Testis (tissue), 2 donors: ENCODE measurements at regions not wholly inside any gene's neighbourhood (a gene's known extent, or its start where the extent isn't known, plus 50 kb on each side); places are given as distances from the start of the nearest gene placed in this dataset.

ENCODE experiments used
- DNase-seq: peaks from one replicate; pipeline ENCODE4 v3.0.0-alpha.2; 2019
- H3K27ac ChIP-seq, 2 donors: fragments of 200-600 bp; sonication (generic); one replicate each; pipeline ENCODE4 v1.5.1; 2019
- H3K27me3 ChIP-seq: fragments of 200-600 bp; sonication (generic); one replicate; pipeline ENCODE4 v1.5.1; 2019
- H3K36me3 ChIP-seq: fragments of 200-600 bp; sonication (generic); one replicate; pipeline ENCODE4 v1.5.1; 2017; ENCODE audit warnings: low read depth; ENCODE audit errors: missing control alignments
- H3K4me1 ChIP-seq: fragments of 200-600 bp; sonication (generic); one replicate; pipeline ENCODE4 v1.5.1; 2019
- H3K4me3 ChIP-seq, 2 donors: fragments of 200-600 bp; sonication (generic); one replicate each; pipeline ENCODE4 v1.5.1; 2017 to 2019
- H3K9me3 ChIP-seq: fragments of 200-600 bp; sonication (generic); one replicate; pipeline ENCODE4 v1.5.1; 2017
- POLR2A ChIP-seq: fragments of 450-650 bp; IDR thresholded peaks from one replicate; pipeline ENCODE4 v1.6.1; 2017; ENCODE audit warnings: antibody characterized with exemption, mild to moderate bottlenecking, moderate library complexity
- WGBS, 2 donors: methylation state at CpG; one replicate each; pipeline ENCODE4 v1.1.5; 2018; 5-methylcytosine and 5-hydroxymethylcytosine counted together
- intact Hi-C: fragments of 100-400 bp; cut with DNase I; formaldehyde crosslinking; loops from one replicate; pipeline ENCODE4 v1.15.1; 2023; ENCODE audit warnings: low total_unique reads
- TF ChIP-seq, protein P1 (sequence below), 3 experiments: fragments of 450-650 bp in 2 of 3; fragments of 200-600 bp in 1 of 3; sonication (generic) in 1 of 3; IDR thresholded peaks; one replicate each; pipeline ENCODE4 v1.5.1; 2016 to 2019; ENCODE audit warnings: antibody characterized with exemption in 3 of 3, mild to moderate bottlenecking in 2 of 3, moderate library complexity in 1 of 3

DNA sequence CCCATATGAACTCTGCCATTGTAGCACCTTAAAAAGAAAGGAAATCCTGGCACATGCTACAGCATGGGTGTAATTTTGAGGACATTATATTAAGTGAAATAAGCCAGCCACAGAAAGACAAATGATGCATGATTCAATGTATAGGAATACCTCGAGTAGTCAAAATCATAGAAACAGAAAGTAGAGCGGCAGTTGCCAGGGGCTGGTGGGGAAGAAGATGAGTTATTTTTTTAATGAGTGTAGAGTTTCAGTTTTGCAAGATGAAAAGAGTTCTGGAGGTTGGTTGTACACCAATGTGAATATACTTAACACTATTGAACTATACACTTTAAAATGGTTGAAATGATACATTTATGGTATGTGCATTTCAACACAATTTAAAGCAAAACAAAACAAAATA lies 133.0 kb downstream of the ZDHHC21 start:
- intact Hi-C loops: no loop called here
- DNase-seq: no peak
- no peaks in the 10 kb centered on the region for H3K9me3 ChIP-seq
- no peaks in the 10 kb centered on the region for H3K27me3 ChIP-seq
- H3K4me3 ChIP-seq: no peak overlapping the region
- no peak overlapping the region for H3K27ac ChIP-seq
- no peaks in the 10 kb centered on the region for H3K36me3 ChIP-seq
- 96 to 99% methylated on average over 2 of the region's 2 CpGs for WGBS, 2 donors
- TF ChIP-seq, protein P1, sequence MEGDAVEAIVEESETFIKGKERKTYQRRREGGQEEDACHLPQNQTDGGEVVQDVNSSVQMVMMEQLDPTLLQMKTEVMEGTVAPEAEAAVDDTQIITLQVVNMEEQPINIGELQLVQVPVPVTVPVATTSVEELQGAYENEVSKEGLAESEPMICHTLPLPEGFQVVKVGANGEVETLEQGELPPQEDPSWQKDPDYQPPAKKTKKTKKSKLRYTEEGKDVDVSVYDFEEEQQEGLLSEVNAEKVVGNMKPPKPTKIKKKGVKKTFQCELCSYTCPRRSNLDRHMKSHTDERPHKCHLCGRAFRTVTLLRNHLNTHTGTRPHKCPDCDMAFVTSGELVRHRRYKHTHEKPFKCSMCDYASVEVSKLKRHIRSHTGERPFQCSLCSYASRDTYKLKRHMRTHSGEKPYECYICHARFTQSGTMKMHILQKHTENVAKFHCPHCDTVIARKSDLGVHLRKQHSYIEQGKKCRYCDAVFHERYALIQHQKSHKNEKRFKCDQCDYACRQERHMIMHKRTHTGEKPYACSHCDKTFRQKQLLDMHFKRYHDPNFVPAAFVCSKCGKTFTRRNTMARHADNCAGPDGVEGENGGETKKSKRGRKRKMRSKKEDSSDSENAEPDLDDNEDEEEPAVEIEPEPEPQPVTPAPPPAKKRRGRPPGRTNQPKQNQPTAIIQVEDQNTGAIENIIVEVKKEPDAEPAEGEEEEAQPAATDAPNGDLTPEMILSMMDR (IDR thresholded peaks at IDR 0.05): no peak
- no peak for TF ChIP-seq POLR2A
- no peaks in the 10 kb centered on the region for H3K4me1 ChIP-seq

DNA sequence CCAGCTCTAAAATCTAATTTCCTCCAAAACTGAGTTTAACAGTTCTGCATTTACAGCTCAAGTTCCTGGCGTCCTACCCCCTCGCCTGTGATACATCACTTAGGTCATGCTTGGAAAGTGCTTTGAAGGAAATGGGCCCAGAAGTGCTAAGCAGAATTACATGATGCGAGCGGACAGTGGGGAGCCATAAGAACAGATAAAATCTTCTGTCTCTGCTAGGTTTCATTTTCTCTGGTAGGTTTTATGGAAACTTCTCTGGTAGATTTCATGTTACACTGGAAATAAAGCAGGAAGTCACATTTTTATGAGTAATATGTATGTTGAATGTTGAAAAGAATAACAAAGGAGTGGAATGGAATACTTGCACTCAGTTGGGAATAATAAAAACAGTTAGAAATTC lies 138.3 kb downstream of the ZDHHC21 start:
- no peak for TF ChIP-seq POLR2A
- TF ChIP-seq, protein P1 (IDR thresholded peaks at IDR 0.05): no peak
- intact Hi-C loops: no loop called here
- H3K9me3 ChIP-seq: no peaks in the 10 kb centered on the region
- H3K27ac ChIP-seq: no peak overlapping the region
- H3K36me3 ChIP-seq: no peaks in the 10 kb centered on the region
- H3K27me3 ChIP-seq: no peaks in the 10 kb centered on the region
- WGBS, 2 donors: 90 to 92% methylated on average over 4 of the region's 4 CpGs
- H3K4me1 ChIP-seq: no peaks in the 10 kb centered on the region
- no peak for DNase-seq
- no peak overlapping the region for H3K4me3 ChIP-seq

DNA sequence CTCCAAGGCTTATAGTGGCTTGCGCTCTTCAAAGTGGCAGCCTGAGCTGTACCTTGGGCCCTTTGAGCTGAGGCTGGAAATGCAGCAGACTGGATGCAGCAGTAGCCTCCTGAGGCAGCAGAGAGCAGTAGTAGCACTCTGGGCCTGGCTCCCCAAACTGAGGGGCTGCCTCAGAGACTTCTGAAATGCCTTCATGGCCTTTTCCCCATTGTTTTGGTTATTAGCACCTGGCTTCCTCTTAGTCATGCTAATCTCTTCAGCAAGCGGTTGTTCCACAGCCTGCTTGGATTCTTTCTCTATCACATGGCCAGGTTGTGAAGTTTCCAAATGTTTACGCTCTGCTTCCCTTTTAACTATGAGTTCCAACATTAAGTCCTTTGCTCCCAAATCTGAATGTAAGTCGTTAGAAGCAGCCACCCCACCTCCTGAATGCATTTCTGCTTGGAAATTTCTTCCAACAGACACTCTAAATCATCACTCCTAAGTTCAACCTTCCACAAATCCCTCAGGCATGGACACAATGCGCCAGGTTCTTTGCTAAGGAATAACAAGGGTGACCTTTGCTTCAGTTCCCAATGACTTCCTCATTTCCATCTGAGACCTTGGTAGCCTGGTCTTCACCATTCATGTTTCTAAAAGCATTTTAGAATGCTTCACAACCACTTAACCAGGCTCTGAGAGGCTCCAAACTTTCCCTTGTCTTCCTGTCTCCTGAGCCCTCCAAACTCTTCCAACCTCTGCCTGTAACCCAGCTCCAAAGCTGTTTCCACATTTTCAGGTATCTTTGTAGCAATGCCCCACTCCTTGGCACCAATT lies 145.8 kb downstream of the ZDHHC21 start:
- H3K4me1 ChIP-seq: no peaks in the 10 kb centered on the region
- H3K27ac ChIP-seq: no peak overlapping the region
- no peaks in the 10 kb centered on the region for H3K36me3 ChIP-seq
- intact Hi-C loops: no loop called here
- no peaks in the 10 kb centered on the region for H3K27me3 ChIP-seq
- 76 to 82% methylated on average over 5 of the region's 5 CpGs for WGBS, 2 donors
- H3K9me3 ChIP-seq: no peaks in the 10 kb centered on the region
- DNase-seq: no peak
- TF ChIP-seq, protein P1 (IDR thresholded peaks at IDR 0.05): no peak
- no peak for TF ChIP-seq POLR2A
- H3K4me3 ChIP-seq: no peak overlapping the region

DNA sequence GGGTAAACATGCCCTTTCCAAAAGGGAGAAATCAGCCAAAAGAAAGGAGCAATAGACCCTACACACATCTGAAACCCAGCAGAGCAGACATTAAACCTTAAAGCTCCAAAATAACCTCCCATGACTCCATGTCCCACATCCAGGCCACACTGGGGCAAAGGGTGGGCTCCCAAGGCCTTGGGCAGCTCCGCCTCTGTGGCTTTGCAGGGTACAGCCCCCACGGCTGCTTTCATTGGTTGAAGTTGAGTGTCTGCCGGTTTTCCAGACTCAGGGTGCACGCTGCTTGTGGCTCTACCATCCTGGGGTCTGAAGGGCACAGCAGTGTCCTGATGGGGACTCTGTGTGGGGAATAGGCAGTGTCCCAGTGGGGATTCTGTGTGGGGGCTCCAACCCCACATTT lies 146.5 kb downstream of the ZDHHC21 start:
- 98 to 100% methylated on average over 2 to 4 of the region's 4 CpGs for WGBS, 2 donors
- no peak for DNase-seq
- Histone ChIP-seq H3K9me3 (no peaks in the 10 kb centered on the region), H3K4me1 (no peaks in the 10 kb centered on the region), H3K4me3 (no peak overlapping the region), H3K27ac (no peak overlapping the region), H3K36me3 (no peaks in the 10 kb centered on the region), H3K27me3 (no peaks in the 10 kb centered on the region)
- intact Hi-C loops: no loop called here
- TF ChIP-seq POLR2A: no peak
- TF ChIP-seq, protein P1 (IDR thresholded peaks at IDR 0.05): no peak

DNA sequence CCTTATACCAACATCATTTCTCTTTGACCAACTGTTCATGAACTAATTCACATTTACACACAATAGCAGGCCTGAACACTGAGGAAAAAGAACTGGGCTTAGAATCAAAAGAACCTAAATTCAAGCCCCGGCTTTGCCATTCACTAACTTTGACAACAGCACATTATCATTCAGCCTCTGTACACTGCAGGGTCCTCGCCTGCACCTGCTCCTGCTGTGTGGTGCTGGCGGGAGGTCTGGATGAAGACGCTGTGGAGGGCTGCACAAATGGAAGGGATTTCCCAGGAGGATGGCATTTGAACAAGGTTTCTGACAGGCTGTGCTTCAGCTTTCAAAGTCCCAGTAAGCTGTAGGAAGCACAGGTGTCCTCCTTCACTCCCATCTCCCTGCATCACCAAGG lies 151.2 kb downstream of the ZDHHC21 start:
- intact Hi-C loops: no loop called here
- H3K27me3 ChIP-seq: no peaks in the 10 kb centered on the region
- 83 to 85% methylated on average over 4 of the region's 4 CpGs for WGBS, 2 donors
- H3K27ac ChIP-seq: no peak overlapping the region
- no peaks in the 10 kb centered on the region for H3K36me3 ChIP-seq
- no peak for DNase-seq
- H3K4me3 ChIP-seq: no peak overlapping the region
- H3K9me3 ChIP-seq: no peaks in the 10 kb centered on the region
- no peaks in the 10 kb centered on the region for H3K4me1 ChIP-seq
- TF ChIP-seq, protein P1 (IDR thresholded peaks at IDR 0.05): no peak
- TF ChIP-seq POLR2A: no peak
